ENCODE measurements at regions not wholly inside any gene's neighbourhood (a gene's known extent, or its start where the extent isn't known, plus 50 kb on each side); places are given as distances from the start of the nearest gene placed in this dataset.

GRCh38 chr2:80893711-80894110, 589.2 kb upstream of the LRRTM1 start:
- H3K27me3 ChIP-seq, result no peaks in the 10 kb centered on the region
- TF ChIP-seq, protein P1, sequence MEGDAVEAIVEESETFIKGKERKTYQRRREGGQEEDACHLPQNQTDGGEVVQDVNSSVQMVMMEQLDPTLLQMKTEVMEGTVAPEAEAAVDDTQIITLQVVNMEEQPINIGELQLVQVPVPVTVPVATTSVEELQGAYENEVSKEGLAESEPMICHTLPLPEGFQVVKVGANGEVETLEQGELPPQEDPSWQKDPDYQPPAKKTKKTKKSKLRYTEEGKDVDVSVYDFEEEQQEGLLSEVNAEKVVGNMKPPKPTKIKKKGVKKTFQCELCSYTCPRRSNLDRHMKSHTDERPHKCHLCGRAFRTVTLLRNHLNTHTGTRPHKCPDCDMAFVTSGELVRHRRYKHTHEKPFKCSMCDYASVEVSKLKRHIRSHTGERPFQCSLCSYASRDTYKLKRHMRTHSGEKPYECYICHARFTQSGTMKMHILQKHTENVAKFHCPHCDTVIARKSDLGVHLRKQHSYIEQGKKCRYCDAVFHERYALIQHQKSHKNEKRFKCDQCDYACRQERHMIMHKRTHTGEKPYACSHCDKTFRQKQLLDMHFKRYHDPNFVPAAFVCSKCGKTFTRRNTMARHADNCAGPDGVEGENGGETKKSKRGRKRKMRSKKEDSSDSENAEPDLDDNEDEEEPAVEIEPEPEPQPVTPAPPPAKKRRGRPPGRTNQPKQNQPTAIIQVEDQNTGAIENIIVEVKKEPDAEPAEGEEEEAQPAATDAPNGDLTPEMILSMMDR (IDR thresholded peaks at IDR 0.05), result no peak
- TF ChIP-seq POLR2A (IDR thresholded peaks at IDR 0.05), result no peak
- H3K27ac ChIP-seq, result no peak overlapping the region
- H3K4me3 ChIP-seq, result no peak overlapping the region
- H3K9me3 ChIP-seq, result no peaks in the 10 kb centered on the region
- no peak for DNase-seq
- no peaks in the 10 kb centered on the region for H3K4me1 ChIP-seq
- H3K36me3 ChIP-seq, result no peaks in the 10 kb centered on the region

DNA sequence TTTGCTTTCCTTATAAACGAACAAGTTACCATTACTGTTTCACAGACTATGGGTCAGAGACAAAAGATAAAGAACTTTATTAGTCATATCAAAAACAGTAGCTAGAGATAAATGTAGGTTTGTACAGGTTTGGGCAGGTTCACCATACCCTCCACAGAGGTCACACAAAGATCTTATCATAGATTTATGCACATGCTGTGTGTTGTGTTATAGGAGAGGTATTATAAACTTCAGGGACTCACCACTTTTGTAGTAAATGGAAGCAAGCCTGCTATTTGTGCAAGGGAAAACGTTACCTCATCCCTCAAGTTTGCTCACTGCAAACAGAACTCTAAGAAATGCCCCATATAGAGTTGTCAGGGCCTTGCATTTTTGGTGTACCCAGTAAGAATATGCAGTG, 584.5 kb upstream of the LRRTM1 start:
- DNase-seq, result no peak
- Histone ChIP-seq H3K27me3 (no peaks in the 10 kb centered on the region), H3K27ac (no peak overlapping the region), H3K4me3 (no peak overlapping the region), H3K4me1 (no peaks in the 10 kb centered on the region), H3K36me3 (no peaks in the 10 kb centered on the region), H3K9me3 (no peaks in the 10 kb centered on the region)
- TF ChIP-seq POLR2A (IDR thresholded peaks at IDR 0.05), result no peak
- TF ChIP-seq, protein P1 (IDR thresholded peaks at IDR 0.05), result no peak

GRCh38 chr2:80887841-80888378, 583.4 kb upstream of the LRRTM1 start:
- Histone ChIP-seq H3K9me3 (no peaks in the 10 kb centered on the region), H3K27ac (no peak overlapping the region), H3K27me3 (no peaks in the 10 kb centered on the region), H3K36me3 (no peaks in the 10 kb centered on the region), H3K4me1 (no peaks in the 10 kb centered on the region), H3K4me3 (no peak overlapping the region)
- DNase-seq, result no peak
- TF ChIP-seq, protein P1 (IDR thresholded peaks at IDR 0.05), result no peak
- no peak for TF ChIP-seq POLR2A (IDR thresholded peaks at IDR 0.05)

DNA sequence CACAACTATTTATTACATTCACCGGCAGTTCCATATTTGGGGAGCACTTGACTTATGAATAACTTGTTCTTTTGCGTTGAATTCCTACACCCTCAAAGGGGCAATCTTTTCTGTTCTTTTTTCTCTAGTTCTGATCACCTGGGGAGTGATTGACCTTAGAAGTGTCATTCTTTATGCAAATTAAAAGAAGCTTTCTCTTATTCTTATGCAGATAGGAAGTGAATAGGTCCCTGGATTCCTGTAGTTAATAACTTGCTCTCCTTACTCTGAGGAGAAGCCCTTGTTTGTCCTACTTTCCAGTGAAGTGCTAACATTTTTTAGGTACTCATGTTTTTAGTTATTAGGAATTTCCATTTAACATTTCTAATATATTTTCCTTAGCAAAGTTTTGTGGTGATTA, 569.8 kb upstream of the LRRTM1 start:
- Histone ChIP-seq H3K27ac (no peak overlapping the region), H3K4me1 (no peaks in the 10 kb centered on the region), H3K36me3 (no peaks in the 10 kb centered on the region), H3K4me3 (no peak overlapping the region), H3K9me3 (no peaks in the 10 kb centered on the region), H3K27me3 (no peaks in the 10 kb centered on the region)
- no peak for DNase-seq
- no peak for TF ChIP-seq POLR2A (IDR thresholded peaks at IDR 0.05)

GRCh38 chr2:80869858-80870438, 565.4 kb upstream of the LRRTM1 start:
- no peak for TF ChIP-seq POLR2A (IDR thresholded peaks at IDR 0.05)
- TF ChIP-seq, protein P1 (IDR thresholded peaks at IDR 0.05), result no peak
- Histone ChIP-seq H3K36me3 (no peaks in the 10 kb centered on the region), H3K4me1 (no peaks in the 10 kb centered on the region), H3K27me3 (no peaks in the 10 kb centered on the region), H3K27ac (no peak overlapping the region), H3K9me3 (no peaks in the 10 kb centered on the region), H3K4me3 (no peak overlapping the region)
- DNase-seq, result no peak

DNA sequence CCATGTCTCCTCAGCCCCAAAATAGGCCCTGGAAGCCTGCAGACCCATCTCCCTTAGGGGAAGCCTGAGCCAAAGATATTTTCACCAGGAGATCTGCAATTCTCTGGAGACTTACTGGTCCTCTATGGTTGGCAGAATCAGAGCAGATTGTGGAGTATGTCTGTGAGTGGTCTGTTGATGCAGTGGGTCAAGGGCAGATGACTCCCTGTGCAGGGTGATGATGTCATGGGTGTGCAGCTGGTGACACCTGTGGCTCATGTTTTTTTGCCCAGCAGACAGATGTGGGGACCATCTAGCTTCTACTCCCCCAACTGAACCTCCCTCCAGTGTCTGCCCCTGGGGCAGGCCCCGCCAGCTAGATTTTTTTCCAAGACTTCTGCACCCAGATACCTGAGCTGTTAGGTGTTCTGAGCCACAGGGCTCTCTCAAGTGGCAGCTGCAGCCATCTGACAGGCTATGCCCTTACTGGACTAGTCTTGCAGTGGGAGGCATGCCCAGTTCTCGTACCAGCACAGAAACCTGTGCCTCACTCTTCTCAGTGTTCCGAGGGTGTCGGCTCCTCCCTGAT, 558.7 kb upstream of the LRRTM1 start:
- no peaks in the 10 kb centered on the region for H3K4me1 ChIP-seq
- no peak overlapping the region for H3K27ac ChIP-seq
- peaks cover 0 to 2% (median 0%) of the 10 kb centered on the region in 4 donors for H3K9me3 ChIP-seq
- H3K27me3 ChIP-seq, result no peaks in the 10 kb centered on the region
- DNase-seq, result no peak
- no peaks in the 10 kb centered on the region for H3K36me3 ChIP-seq
- H3K4me3 ChIP-seq, result no peak overlapping the region
- TF ChIP-seq, protein P1 (IDR thresholded peaks at IDR 0.05), result no peak
- TF ChIP-seq POLR2A (IDR thresholded peaks at IDR 0.05), result no peak
